Nephron (organoid): ENCODE measurements at regions not wholly inside any gene's neighbourhood (a gene's known extent, or its start where the extent isn't known, plus 50 kb on each side); places are given as distances from the start of the nearest gene placed in this dataset.

ENCODE experiments used
- H3K27ac Mint-ChIP-seq, 3 experiments: 2 replicates each; pipeline ENCODE4 v1.8.0; 2020; ENCODE audit warnings: mixed read lengths in 3 of 3, mild to moderate bottlenecking in 2 of 3, moderate library complexity in 1 of 3
- H3K27me3 Mint-ChIP-seq: 2 replicates; pipeline ENCODE4 v1.8.0; 2021; ENCODE audit warnings: low read depth, mild to moderate bottlenecking, moderate library complexity, mixed read lengths
- H3K36me3 Mint-ChIP-seq: 2 replicates; pipeline ENCODE4 v1.8.0; 2020; ENCODE audit warnings: low read depth, mixed read lengths
- H3K4me1 Mint-ChIP-seq: 2 replicates; pipeline ENCODE4 v1.8.0; 2020; ENCODE audit warnings: mixed read lengths
- H3K4me3 Mint-ChIP-seq, 3 experiments: 2 replicates each; pipeline ENCODE4 v1.8.0; 2020; ENCODE audit warnings: mild to moderate bottlenecking in 3 of 3, mixed read lengths in 3 of 3, moderate library complexity in 2 of 3
- H3K9me3 Mint-ChIP-seq: 2 replicates; pipeline ENCODE4 v1.8.0; 2020; ENCODE audit warnings: mixed read lengths
- TF ChIP-seq, protein P1 (sequence below), 3 experiments: fragments of 200-600 bp; sonication (generic); IDR thresholded peaks; one replicate each; pipeline ENCODE4 v1.5.0; 2021; ENCODE audit warnings: antibody characterized with exemption in 3 of 3; ENCODE audit not compliant: unreplicated experiment in 3 of 3

DNA sequence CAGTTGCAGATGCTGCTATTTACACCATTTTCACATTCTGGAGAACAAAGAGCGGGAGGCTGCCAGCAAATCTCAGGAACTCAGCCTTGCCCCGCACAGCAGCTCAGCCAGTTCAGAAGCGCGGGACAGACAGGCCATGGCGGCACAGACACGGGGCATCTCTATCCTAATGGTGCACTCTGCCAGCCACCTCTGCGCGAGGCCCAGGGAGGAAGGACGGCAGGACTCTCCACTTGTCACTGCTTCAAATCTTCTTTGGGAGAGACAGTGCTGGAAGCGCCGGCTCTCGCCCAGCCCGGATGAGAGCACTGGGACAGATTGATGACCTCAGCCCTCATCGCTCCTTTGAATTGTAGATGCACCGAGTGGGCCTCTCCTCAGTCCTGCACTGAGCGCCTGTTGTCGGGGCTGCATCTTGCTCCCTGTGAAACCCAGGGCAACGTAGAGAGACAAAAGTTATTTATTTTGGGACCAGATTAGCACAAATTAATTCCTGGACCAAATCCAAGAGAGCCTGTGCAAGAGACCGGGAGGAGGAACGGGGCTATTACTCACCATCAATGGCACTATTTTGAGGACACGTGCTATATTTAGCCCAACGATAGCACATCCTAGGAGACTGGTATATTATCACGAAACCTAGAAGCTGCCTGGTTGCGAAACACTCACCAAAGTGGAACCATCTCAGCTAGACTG lies 211.4 kb upstream of the SMIM21 start:
- TF ChIP-seq, protein P1, sequence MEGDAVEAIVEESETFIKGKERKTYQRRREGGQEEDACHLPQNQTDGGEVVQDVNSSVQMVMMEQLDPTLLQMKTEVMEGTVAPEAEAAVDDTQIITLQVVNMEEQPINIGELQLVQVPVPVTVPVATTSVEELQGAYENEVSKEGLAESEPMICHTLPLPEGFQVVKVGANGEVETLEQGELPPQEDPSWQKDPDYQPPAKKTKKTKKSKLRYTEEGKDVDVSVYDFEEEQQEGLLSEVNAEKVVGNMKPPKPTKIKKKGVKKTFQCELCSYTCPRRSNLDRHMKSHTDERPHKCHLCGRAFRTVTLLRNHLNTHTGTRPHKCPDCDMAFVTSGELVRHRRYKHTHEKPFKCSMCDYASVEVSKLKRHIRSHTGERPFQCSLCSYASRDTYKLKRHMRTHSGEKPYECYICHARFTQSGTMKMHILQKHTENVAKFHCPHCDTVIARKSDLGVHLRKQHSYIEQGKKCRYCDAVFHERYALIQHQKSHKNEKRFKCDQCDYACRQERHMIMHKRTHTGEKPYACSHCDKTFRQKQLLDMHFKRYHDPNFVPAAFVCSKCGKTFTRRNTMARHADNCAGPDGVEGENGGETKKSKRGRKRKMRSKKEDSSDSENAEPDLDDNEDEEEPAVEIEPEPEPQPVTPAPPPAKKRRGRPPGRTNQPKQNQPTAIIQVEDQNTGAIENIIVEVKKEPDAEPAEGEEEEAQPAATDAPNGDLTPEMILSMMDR (IDR thresholded peaks at IDR 0.05; ENCODE audit: unreplicated experiment in 3 of 3) = no peak
- peaks cover 11% of the 10 kb centered on the region for H3K27me3 Mint-ChIP-seq
- peaks cover 5% of the 10 kb centered on the region for H3K9me3 Mint-ChIP-seq
- peaks cover 44% of the 10 kb centered on the region for H3K4me1 Mint-ChIP-seq
- no peaks in the 10 kb centered on the region for H3K36me3 Mint-ChIP-seq
- peak overlapping the region; percentile 96 to 99 (median 98) for H3K27ac Mint-ChIP-seq
- peak overlapping the region; percentile 61 to 76 (median 68) for H3K4me3 Mint-ChIP-seq

DNA sequence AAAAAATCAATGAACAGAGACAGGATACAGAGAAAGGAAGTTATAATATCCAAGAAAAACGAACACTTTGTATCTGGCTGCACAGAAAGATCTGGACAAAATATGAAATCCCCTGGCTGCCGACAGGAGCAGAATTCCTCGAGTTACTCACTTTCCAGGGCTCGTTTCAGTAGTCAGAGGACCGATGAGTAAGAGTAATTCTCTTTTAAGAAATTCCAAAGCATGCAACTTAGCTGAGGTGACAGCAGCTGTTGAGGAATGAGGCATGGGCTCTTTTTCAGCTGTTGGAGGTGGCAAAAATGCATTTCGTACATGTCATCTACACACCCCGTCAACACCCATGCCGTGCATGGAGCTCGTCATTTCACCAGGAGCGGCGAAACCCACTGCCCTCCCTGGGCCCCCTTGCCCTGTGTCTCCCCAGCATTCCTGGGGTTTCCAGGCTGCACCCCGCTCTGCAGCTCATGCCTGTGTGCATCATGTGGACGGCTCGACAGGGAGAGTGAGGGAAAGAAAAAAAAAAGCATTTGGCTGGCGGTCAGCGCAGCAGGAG lies 210.8 kb upstream of the SMIM21 start:
- H3K9me3 Mint-ChIP-seq = peaks cover 8% of the 10 kb centered on the region
- peaks cover 44% of the 10 kb centered on the region for H3K4me1 Mint-ChIP-seq
- no peaks in the 10 kb centered on the region for H3K36me3 Mint-ChIP-seq
- peak overlapping the region; percentile 96 to 99 (median 98) for H3K27ac Mint-ChIP-seq
- peaks cover 11% of the 10 kb centered on the region for H3K27me3 Mint-ChIP-seq
- TF ChIP-seq, protein P1 (IDR thresholded peaks at IDR 0.05; ENCODE audit: unreplicated experiment in 3 of 3) = peak in 2 of 3 experiments; percentile 12 to 41
- peak overlapping the region; percentile 61 to 76 (median 68) for H3K4me3 Mint-ChIP-seq

DNA sequence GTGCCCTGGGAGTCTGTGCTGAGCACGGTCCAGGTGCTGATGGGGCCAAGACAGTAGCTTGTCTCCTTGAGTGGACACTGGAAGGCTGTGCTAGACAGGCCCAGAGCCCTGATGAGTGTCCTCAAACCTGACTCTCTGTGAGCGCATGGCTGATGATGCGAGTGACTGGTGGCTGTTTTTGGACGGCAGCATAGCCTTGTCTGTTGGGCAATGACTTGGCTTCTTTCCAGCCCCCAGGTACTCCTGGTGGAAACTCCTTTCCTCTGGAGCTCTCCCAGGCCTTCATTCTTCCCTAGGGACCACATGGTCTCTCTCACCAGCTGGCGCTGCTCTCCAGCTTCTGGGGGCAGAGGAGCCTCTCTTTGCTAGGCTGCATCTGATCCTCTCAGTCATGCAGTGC lies 207.6 kb upstream of the SMIM21 start:
- Mint-ChIP-seq H3K4me3 (no peak overlapping the region), H3K9me3 (peaks cover 23% of the 10 kb centered on the region), H3K4me1 (peaks cover 34% of the 10 kb centered on the region), H3K27ac (no peak overlapping the region), H3K36me3 (no peaks in the 10 kb centered on the region), H3K27me3 (peaks cover 4% of the 10 kb centered on the region)
- TF ChIP-seq, protein P1 (IDR thresholded peaks at IDR 0.05; ENCODE audit: unreplicated experiment in 3 of 3) = no peak

DNA sequence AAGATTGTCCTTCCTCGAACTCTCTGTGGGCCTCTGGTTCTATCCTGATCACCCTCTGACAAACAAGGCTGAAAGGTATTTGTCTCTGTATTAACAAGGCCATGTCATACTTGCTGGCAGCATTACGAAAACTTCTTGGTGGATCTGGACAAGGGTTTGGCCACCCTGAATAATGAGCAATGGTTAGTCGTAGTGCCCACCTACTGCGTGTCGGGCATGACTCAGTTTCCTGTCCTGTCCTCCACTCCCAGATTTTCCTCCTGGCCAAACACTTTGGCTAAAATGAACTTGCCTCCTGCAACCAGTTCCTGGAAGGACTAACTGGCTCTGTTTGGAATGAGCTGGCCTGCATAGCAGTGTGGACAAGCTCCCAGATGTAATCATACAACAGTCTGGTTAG lies 198.5 kb upstream of the SMIM21 start:
- no peak overlapping the region for H3K4me3 Mint-ChIP-seq
- no peaks in the 10 kb centered on the region for H3K36me3 Mint-ChIP-seq
- no peak overlapping the region for H3K27ac Mint-ChIP-seq

DNA sequence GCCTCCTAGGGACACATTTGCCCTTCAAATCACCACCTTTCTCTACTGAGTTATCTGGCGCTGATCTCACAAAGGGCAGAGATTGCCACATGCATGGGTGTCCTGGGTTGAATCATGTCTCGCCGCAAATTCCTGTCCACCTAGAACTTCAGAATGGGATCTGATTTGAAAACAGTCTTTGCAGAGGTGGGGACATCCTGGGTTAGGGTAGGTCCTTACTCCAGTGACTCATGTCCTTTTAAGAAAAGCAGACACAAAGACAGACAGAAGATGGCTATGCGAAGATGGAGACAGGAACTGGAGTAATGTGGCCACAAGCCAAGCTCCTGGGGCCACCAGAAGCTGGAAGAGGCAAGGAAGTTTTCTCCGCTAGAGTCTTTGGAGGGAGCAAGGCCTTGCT lies 197.4 kb upstream of the SMIM21 start:
- Mint-ChIP-seq H3K4me3 (no peak overlapping the region), H3K27me3 (peaks cover 7% of the 10 kb centered on the region), H3K36me3 (peaks cover 3% of the 10 kb centered on the region), H3K27ac (no peak overlapping the region), H3K9me3 (peaks cover 10% of the 10 kb centered on the region), H3K4me1 (no peaks in the 10 kb centered on the region)
- TF ChIP-seq, protein P1 (IDR thresholded peaks at IDR 0.05; ENCODE audit: unreplicated experiment in 3 of 3) = no peak

More for the DNA sequence above, 198.5 kb upstream of the SMIM21 start:
- Mint-ChIP-seq H3K9me3 (peaks cover 10% of the 10 kb centered on the region), H3K4me1 (no peaks in the 10 kb centered on the region), H3K27me3 (peaks cover 7% of the 10 kb centered on the region)
- TF ChIP-seq, protein P1 (IDR thresholded peaks at IDR 0.05; ENCODE audit: unreplicated experiment in 3 of 3) = no peak

DNA sequence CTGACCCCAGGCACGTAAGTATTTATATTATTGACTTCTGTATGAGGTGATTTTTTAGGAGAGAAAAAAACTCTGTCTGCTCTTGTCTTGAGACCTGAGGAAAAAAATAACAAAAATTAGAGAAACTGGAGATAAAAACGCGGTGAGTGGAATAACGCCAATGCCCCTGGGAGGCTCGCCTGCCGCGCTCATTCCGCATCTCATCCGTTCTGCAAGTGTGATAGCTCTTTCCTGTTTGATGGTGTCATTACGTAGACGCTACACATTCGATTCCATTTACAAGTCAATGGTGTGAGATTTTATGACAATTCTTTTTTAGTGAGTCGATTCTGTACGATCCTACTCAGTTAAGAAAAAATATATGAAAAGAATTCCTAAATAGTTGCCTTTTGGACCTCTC lies 194.3 kb upstream of the SMIM21 start:
- Mint-ChIP-seq H3K9me3 (peaks cover 4% of the 10 kb centered on the region), H3K27ac (no peak overlapping the region), H3K4me3 (no peak overlapping the region), H3K36me3 (peaks cover 3% of the 10 kb centered on the region), H3K4me1 (no peaks in the 10 kb centered on the region), H3K27me3 (peaks cover 7% of the 10 kb centered on the region)
- TF ChIP-seq, protein P1 (IDR thresholded peaks at IDR 0.05; ENCODE audit: unreplicated experiment in 3 of 3) = no peak
